Gastroesophageal sphincter (tissue), 4 donors: ENCODE measurements at regions not wholly inside any gene's neighbourhood (a gene's known extent, or its start where the extent isn't known, plus 50 kb on each side); places are given as distances from the start of the nearest gene placed in this dataset.

ENCODE experiments used
- ATAC-seq: fragments of 150-250 bp; one replicate; pipeline ENCODE4 v1.9.1; 2016; ENCODE audit warnings: mild to moderate bottlenecking, moderate library complexity
- H3K27ac ChIP-seq, 4 donors: fragments of 200-600 bp; sonication (generic) in 3 of 4; 1 replicate in 3 of 4; 2 replicates in 1 of 4; pipeline ENCODE4 v1.5.1; 2016 to 2019
- H3K27me3 ChIP-seq: fragments of 200-600 bp; sonication (generic); one replicate; pipeline ENCODE4 v1.5.1; 2019
- H3K36me3 ChIP-seq, 2 donors: fragments of 200-600 bp; sonication (generic); one replicate each; pipeline ENCODE4 v1.5.1; 2019; ENCODE audit warnings: control low read depth in 1 of 2
- H3K4me1 ChIP-seq, 3 donors: fragments of 200-600 bp; sonication (generic); 1 replicate in 2 of 3; 2 replicates in 1 of 3; pipeline ENCODE4 v1.5.1; 2016 to 2019; ENCODE audit warnings: control low read depth in 2 of 3
- H3K4me3 ChIP-seq, 2 donors: fragments of 200-600 bp; sonication (generic); one replicate each; pipeline ENCODE4 v1.5.1; 2019; ENCODE audit warnings: mild to moderate bottlenecking in 1 of 2, moderate library complexity in 1 of 2
- H3K9me3 ChIP-seq, 3 donors: fragments of 200-600 bp; sonication (generic); one replicate each; pipeline ENCODE4 v1.5.1; 2017 to 2019; ENCODE audit warnings: control low read depth in 2 of 3
- EP300 ChIP-seq: sonication (generic); formaldehyde crosslinking; IDR thresholded peaks from one replicate; pipeline ENCODE4 v1.6.1; 2017; ENCODE audit warnings: antibody characterized with exemption, mild to moderate bottlenecking
- POLR2A ChIP-seq, 2 donors: fragments of 450-650 bp; IDR thresholded peaks; one replicate each; pipeline ENCODE4 v1.6.1; 2017; ENCODE audit warnings: antibody characterized with exemption in 2 of 2, mild to moderate bottlenecking in 2 of 2, moderate library complexity in 1 of 2
- POLR2AphosphoS5 ChIP-seq: sonication (generic); formaldehyde crosslinking; IDR thresholded peaks from one replicate; pipeline ENCODE4 v1.6.1; 2017; ENCODE audit warnings: antibody characterized with exemption
- WGBS, 2 donors: methylation state at CpG; one replicate each; pipeline ENCODE4 v1.1.5; 2018; ENCODE audit warnings: low coverage in 1 of 2; 5-methylcytosine and 5-hydroxymethylcytosine counted together
- TF ChIP-seq, protein P1 (sequence below), 4 experiments: fragments of 200-600 bp in 2 of 4; fragments of 450-650 bp in 2 of 4; sonication (generic) in 1 of 4; IDR thresholded peaks; one replicate each; pipeline ENCODE4 v1.5.1; 2017 to 2019; ENCODE audit warnings: antibody characterized with exemption in 4 of 4, mild to moderate bottlenecking in 2 of 4, moderate library complexity in 2 of 4

- H3K36me3 ChIP-seq: no peaks in the 10 kb centered on the region
- H3K27me3 ChIP-seq: no peaks in the 10 kb centered on the region
- no peak overlapping the region for H3K27ac ChIP-seq
- no peak overlapping the region for H3K4me3 ChIP-seq
- TF ChIP-seq POLR2AphosphoS5 (no peak), EP300 (no peak)
- TF ChIP-seq, protein P1, sequence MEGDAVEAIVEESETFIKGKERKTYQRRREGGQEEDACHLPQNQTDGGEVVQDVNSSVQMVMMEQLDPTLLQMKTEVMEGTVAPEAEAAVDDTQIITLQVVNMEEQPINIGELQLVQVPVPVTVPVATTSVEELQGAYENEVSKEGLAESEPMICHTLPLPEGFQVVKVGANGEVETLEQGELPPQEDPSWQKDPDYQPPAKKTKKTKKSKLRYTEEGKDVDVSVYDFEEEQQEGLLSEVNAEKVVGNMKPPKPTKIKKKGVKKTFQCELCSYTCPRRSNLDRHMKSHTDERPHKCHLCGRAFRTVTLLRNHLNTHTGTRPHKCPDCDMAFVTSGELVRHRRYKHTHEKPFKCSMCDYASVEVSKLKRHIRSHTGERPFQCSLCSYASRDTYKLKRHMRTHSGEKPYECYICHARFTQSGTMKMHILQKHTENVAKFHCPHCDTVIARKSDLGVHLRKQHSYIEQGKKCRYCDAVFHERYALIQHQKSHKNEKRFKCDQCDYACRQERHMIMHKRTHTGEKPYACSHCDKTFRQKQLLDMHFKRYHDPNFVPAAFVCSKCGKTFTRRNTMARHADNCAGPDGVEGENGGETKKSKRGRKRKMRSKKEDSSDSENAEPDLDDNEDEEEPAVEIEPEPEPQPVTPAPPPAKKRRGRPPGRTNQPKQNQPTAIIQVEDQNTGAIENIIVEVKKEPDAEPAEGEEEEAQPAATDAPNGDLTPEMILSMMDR (IDR thresholded peaks at IDR 0.05): no peak
- H3K9me3 ChIP-seq: peaks cover 0 to 21% (median 0%) of the 10 kb centered on the region in 3 donors
- no peak for ATAC-seq
- 83% methylated on average over 1 of the region's 1 CpG for WGBS, 2 donors
- H3K4me1 ChIP-seq: no peaks in the 10 kb centered on the region
Measured at GRCh38 chr3:8406479-8406878, 95.1 kb upstream of the LMCD1 start.

GRCh38 chr3:8413337-8413926 lies 88.2 kb upstream of the LMCD1 start:
- Histone ChIP-seq H3K27me3 (no peaks in the 10 kb centered on the region), H3K36me3 (no peaks in the 10 kb centered on the region), H3K9me3 (no peaks in the 10 kb centered on the region), H3K4me1 (no peaks in the 10 kb centered on the region), H3K4me3 (no peak overlapping the region), H3K27ac (no peak overlapping the region)
- no peak for TF ChIP-seq EP300
- TF ChIP-seq, protein P1 (IDR thresholded peaks at IDR 0.05): no peak
- ATAC-seq: no peak
- 58 to 68% methylated on average over 4 to 5 of the region's 7 CpGs for WGBS, 2 donors

GRCh38 chr3:8416965-8417364 lies 84.7 kb upstream of the LMCD1 start:
- no peak overlapping the region for H3K4me3 ChIP-seq
- H3K27ac ChIP-seq: no peak overlapping the region
- no peaks in the 10 kb centered on the region for H3K36me3 ChIP-seq
- no peak for ATAC-seq
- no peaks in the 10 kb centered on the region for H3K9me3 ChIP-seq
- TF ChIP-seq EP300 (no peak), POLR2AphosphoS5 (no peak), POLR2A (IDR thresholded peaks at IDR 0.05) (no peak)
- TF ChIP-seq, protein P1 (IDR thresholded peaks at IDR 0.05): no peak
- H3K4me1 ChIP-seq: no peaks in the 10 kb centered on the region
- no peaks in the 10 kb centered on the region for H3K27me3 ChIP-seq
- WGBS, 2 donors: 68 to 75% methylated on average over 4 of the region's 4 CpGs

GRCh38 chr3:8420612-8421011 lies 81.0 kb upstream of the LMCD1 start:
- Histone ChIP-seq H3K27me3 (no peaks in the 10 kb centered on the region), H3K9me3 (peaks cover 0 to 14% (median 0%) of the 10 kb centered on the region in 3 donors), H3K36me3 (no peaks in the 10 kb centered on the region), H3K4me3 (no peak overlapping the region), H3K4me1 (no peaks in the 10 kb centered on the region), H3K27ac (no peak overlapping the region)
- 83 to 100% methylated on average over 2 of the region's 2 CpGs for WGBS, 2 donors
- TF ChIP-seq POLR2A (IDR thresholded peaks at IDR 0.05) (no peak), POLR2AphosphoS5 (no peak), EP300 (no peak)
- TF ChIP-seq, protein P1 (IDR thresholded peaks at IDR 0.05): no peak
- no peak for ATAC-seq

DNA sequence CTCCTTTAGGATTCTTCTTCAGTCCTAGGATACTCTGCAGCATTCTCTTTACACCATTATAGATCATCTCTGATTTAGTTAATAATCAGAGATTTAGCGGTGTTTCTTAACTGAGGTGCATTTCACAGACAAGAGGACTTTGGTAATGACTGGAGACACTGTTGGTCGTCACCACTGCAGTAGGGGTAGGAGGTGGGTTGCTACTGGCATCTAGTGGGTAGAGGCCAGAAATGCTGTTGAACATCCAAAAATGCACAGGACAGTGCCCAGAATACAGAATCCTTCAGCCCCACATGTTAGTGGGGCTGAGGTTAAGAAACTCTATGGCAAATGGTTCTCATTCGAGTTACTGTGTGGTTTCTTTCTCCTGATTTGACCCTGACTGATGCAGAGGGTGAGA lies 80.4 kb upstream of the LMCD1 start:
- 85 to 94% methylated on average over 2 of the region's 3 CpGs for WGBS, 2 donors
- Histone ChIP-seq H3K4me1 (no peaks in the 10 kb centered on the region), H3K27ac (no peak overlapping the region), H3K27me3 (no peaks in the 10 kb centered on the region), H3K4me3 (no peak overlapping the region), H3K36me3 (no peaks in the 10 kb centered on the region), H3K9me3 (peaks cover 0 to 14% (median 0%) of the 10 kb centered on the region in 3 donors)
- no peak for ATAC-seq
- TF ChIP-seq, protein P1 (IDR thresholded peaks at IDR 0.05): no peak
- TF ChIP-seq EP300 (no peak), POLR2A (IDR thresholded peaks at IDR 0.05) (no peak), POLR2AphosphoS5 (no peak)
